ENCODE measurements at regions not wholly inside any gene's neighbourhood (a gene's known extent, or its start where the extent isn't known, plus 50 kb on each side); places are given as distances from the start of the nearest gene placed in this dataset.
A peak's percentile ranks its signal among the peaks of the same experiment; 100 is the strongest.
"Not testable (repeated sequence)": the region's sequence is repeated elsewhere in the genome, so short reads cannot be mapped to it uniquely, and the experiment has no call there.

- Histone ChIP-seq H3K36me3 (ENCODE audit: control insufficient read depth, insufficient read depth, low read length) (no peaks in the 10 kb centered on the region), H3K4me3 (ENCODE audit: low read depth, low read length) (no peak overlapping the region), H3K9me3 (ENCODE audit: control insufficient read depth, insufficient read depth, low read length) (no peaks in the 10 kb centered on the region), H3K4me1 (ENCODE audit: control insufficient read depth, insufficient read depth, low read length) (no peaks in the 10 kb centered on the region; the same call in 1 of the 2 replicates), H3K27ac (ENCODE audit: low read depth, low read length) (no peak overlapping the region), H3K27me3 (ENCODE audit: control insufficient read depth, insufficient read depth, low read length) (peaks cover 34% of the 10 kb centered on the region), H3K9ac (ENCODE audit: low read depth, low read length) (no peak overlapping the region)
Observed at GRCh38 chr11:115981814-115982471, 477.7 kb upstream of the CADM1 start.

- H3K4me1 ChIP-seq (ENCODE audit: control insufficient read depth, insufficient read depth, low read length): peaks cover 6% of the 10 kb centered on the region; the same call in 1 of the 2 replicates
- H3K9me3 ChIP-seq (ENCODE audit: control insufficient read depth, insufficient read depth, low read length): no peaks in the 10 kb centered on the region
- no peaks in the 10 kb centered on the region for H3K36me3 ChIP-seq (ENCODE audit: control insufficient read depth, insufficient read depth, low read length)
- no peak overlapping the region for H3K4me3 ChIP-seq (ENCODE audit: low read depth, low read length)
- no peak overlapping the region for H3K27ac ChIP-seq (ENCODE audit: low read depth, low read length)
- H3K27me3 ChIP-seq (ENCODE audit: control insufficient read depth, insufficient read depth, low read length): peaks cover 43% of the 10 kb centered on the region
- H3K9ac ChIP-seq (ENCODE audit: low read depth, low read length): no peak overlapping the region
Observed at GRCh38 chr11:115981104-115981481, 476.9 kb upstream of the CADM1 start.

GRCh38 chr11:115980337-115981103 is 476.3 kb upstream of the CADM1 start:
- H3K4me1 ChIP-seq (ENCODE audit: control insufficient read depth, insufficient read depth, low read length): peaks cover 10% of the 10 kb centered on the region; the same call in 1 of the 2 replicates
- no peak overlapping the region for H3K4me3 ChIP-seq (ENCODE audit: low read depth, low read length)
- no peaks in the 10 kb centered on the region for H3K36me3 ChIP-seq (ENCODE audit: control insufficient read depth, insufficient read depth, low read length)
- no peaks in the 10 kb centered on the region for H3K9me3 ChIP-seq (ENCODE audit: control insufficient read depth, insufficient read depth, low read length)
- peaks cover 47% of the 10 kb centered on the region for H3K27me3 ChIP-seq (ENCODE audit: control insufficient read depth, insufficient read depth, low read length)
- H3K27ac ChIP-seq (ENCODE audit: low read depth, low read length): no peak overlapping the region
- H3K9ac ChIP-seq (ENCODE audit: low read depth, low read length): no peak overlapping the region

- H3K27me3 ChIP-seq (ENCODE audit: control insufficient read depth, insufficient read depth, low read length): peaks cover 60% of the 10 kb centered on the region
- H3K27ac ChIP-seq (ENCODE audit: low read depth, low read length): peak overlapping the region; percentile 85
- H3K9ac ChIP-seq (ENCODE audit: low read depth, low read length): no peak overlapping the region
Observed at GRCh38 chr11:115974703-115975102, 470.5 kb upstream of the CADM1 start.

GRCh38 chr11:115967203-115967602 is 463.0 kb upstream of the CADM1 start:
- not testable (repeated sequence) for H3K4me1 ChIP-seq (ENCODE audit: control insufficient read depth, insufficient read depth, low read length); H3K36me3 ChIP-seq (ENCODE audit: control insufficient read depth, insufficient read depth, low read length); H3K9me3 ChIP-seq (ENCODE audit: control insufficient read depth, insufficient read depth, low read length); H3K27ac ChIP-seq (ENCODE audit: low read depth, low read length); H3K9ac ChIP-seq (ENCODE audit: low read depth, low read length)
- Histone ChIP-seq H3K4me3 (ENCODE audit: low read depth, low read length) (peak overlapping the region; percentile 50), H3K27me3 (ENCODE audit: control insufficient read depth, insufficient read depth, low read length) (peaks cover 49% of the 10 kb centered on the region)

More at GRCh38 chr11:115974703-115975102, 470.5 kb upstream of the CADM1 start:
- Histone ChIP-seq H3K36me3 (ENCODE audit: control insufficient read depth, insufficient read depth, low read length) (no peaks in the 10 kb centered on the region), H3K9me3 (ENCODE audit: control insufficient read depth, insufficient read depth, low read length) (no peaks in the 10 kb centered on the region), H3K4me3 (ENCODE audit: low read depth, low read length) (peak overlapping the region; percentile 48), H3K4me1 (ENCODE audit: control insufficient read depth, insufficient read depth, low read length) (peaks cover 26% of the 10 kb centered on the region)

GRCh38 chr11:115965767-115966504 is 461.7 kb upstream of the CADM1 start:
- Histone ChIP-seq H3K36me3 (ENCODE audit: control insufficient read depth, insufficient read depth, low read length) (no peaks in the 10 kb centered on the region), H3K4me1 (ENCODE audit: control insufficient read depth, insufficient read depth, low read length) (no peaks in the 10 kb centered on the region; the same call in 1 of the 2 replicates), H3K4me3 (ENCODE audit: low read depth, low read length) (no peak overlapping the region), H3K27ac (ENCODE audit: low read depth, low read length) (no peak overlapping the region), H3K27me3 (ENCODE audit: control insufficient read depth, insufficient read depth, low read length) (peaks cover 54% of the 10 kb centered on the region), H3K9me3 (ENCODE audit: control insufficient read depth, insufficient read depth, low read length) (no peaks in the 10 kb centered on the region), H3K9ac (ENCODE audit: low read depth, low read length) (no peak overlapping the region)

GRCh38 chr11:115964091-115964490 is 459.9 kb upstream of the CADM1 start:
- Histone ChIP-seq H3K36me3 (ENCODE audit: control insufficient read depth, insufficient read depth, low read length) (no peaks in the 10 kb centered on the region), H3K9ac (ENCODE audit: low read depth, low read length) (no peak overlapping the region), H3K4me1 (ENCODE audit: control insufficient read depth, insufficient read depth, low read length) (no peaks in the 10 kb centered on the region; the same call in 1 of the 2 replicates), H3K27me3 (ENCODE audit: control insufficient read depth, insufficient read depth, low read length) (peaks cover 50% of the 10 kb centered on the region), H3K9me3 (ENCODE audit: control insufficient read depth, insufficient read depth, low read length) (no peaks in the 10 kb centered on the region), H3K27ac (ENCODE audit: low read depth, low read length) (no peak overlapping the region), H3K4me3 (ENCODE audit: low read depth, low read length) (no peak overlapping the region)

GRCh38 chr11:115963156-115963555 is 458.9 kb upstream of the CADM1 start:
- no peaks in the 10 kb centered on the region for H3K36me3 ChIP-seq (ENCODE audit: control insufficient read depth, insufficient read depth, low read length)
- H3K27me3 ChIP-seq (ENCODE audit: control insufficient read depth, insufficient read depth, low read length): peaks cover 48% of the 10 kb centered on the region
- H3K9ac ChIP-seq (ENCODE audit: low read depth, low read length): no peak overlapping the region
- no peak overlapping the region for H3K27ac ChIP-seq (ENCODE audit: low read depth, low read length)
- no peaks in the 10 kb centered on the region; the same call in 1 of the 2 replicates for H3K4me1 ChIP-seq (ENCODE audit: control insufficient read depth, insufficient read depth, low read length)
- H3K9me3 ChIP-seq (ENCODE audit: control insufficient read depth, insufficient read depth, low read length): no peaks in the 10 kb centered on the region
- no peak overlapping the region for H3K4me3 ChIP-seq (ENCODE audit: low read depth, low read length)

GRCh38 chr11:115961159-115962003 is 457.2 kb upstream of the CADM1 start:
- Histone ChIP-seq H3K36me3 (ENCODE audit: control insufficient read depth, insufficient read depth, low read length) (no peaks in the 10 kb centered on the region), H3K4me3 (ENCODE audit: low read depth, low read length) (no peak overlapping the region), H3K4me1 (ENCODE audit: control insufficient read depth, insufficient read depth, low read length) (peaks cover under 1% of the 10 kb centered on the region), H3K9ac (ENCODE audit: low read depth, low read length) (no peak overlapping the region), H3K27me3 (ENCODE audit: control insufficient read depth, insufficient read depth, low read length) (peaks cover 37% of the 10 kb centered on the region), H3K27ac (ENCODE audit: low read depth, low read length) (no peak overlapping the region), H3K9me3 (ENCODE audit: control insufficient read depth, insufficient read depth, low read length) (no peaks in the 10 kb centered on the region)

GRCh38 chr11:115959081-115959486 is 454.9 kb upstream of the CADM1 start:
- Histone ChIP-seq H3K27ac (ENCODE audit: low read depth, low read length) (no peak overlapping the region), H3K9ac (ENCODE audit: low read depth, low read length) (no peak overlapping the region), H3K9me3 (ENCODE audit: control insufficient read depth, insufficient read depth, low read length) (no peaks in the 10 kb centered on the region), H3K4me3 (ENCODE audit: low read depth, low read length) (no peak overlapping the region), H3K36me3 (ENCODE audit: control insufficient read depth, insufficient read depth, low read length) (no peaks in the 10 kb centered on the region), H3K27me3 (ENCODE audit: control insufficient read depth, insufficient read depth, low read length) (peaks cover 16% of the 10 kb centered on the region), H3K4me1 (ENCODE audit: control insufficient read depth, insufficient read depth, low read length) (peaks cover 6% of the 10 kb centered on the region)
